Endothelial cell of umbilical vein (primary cell): ENCODE measurements at regions not wholly inside any gene's neighbourhood (a gene's known extent, or its start where the extent isn't known, plus 50 kb on each side); places are given as distances from the start of the nearest gene placed in this dataset.

Source experiments
- BruUV-seq: library from RNA; stranded (reverse); fragments of 400-500 nt; replicated peaks from 2 replicates; lab custom pipeline; 2021; lab: Mats Ljungman, UMichigan
- CTCF ChIA-PET: fragments of 300-600, 350-600 bp; sonication (Branson Sonifier 250); formaldehyde crosslinking; loops from one replicate; lab custom pipeline; 2021; ENCODE audit warnings: antibody characterized with exemption, inconsistent platforms; lab: Charles Lee
- POLR2A ChIA-PET: fragments of 300-600, 350-600 bp; sonication (Branson Sonifier 250); formaldehyde crosslinking; loops from one replicate; lab custom pipeline; 2021; ENCODE audit warnings: antibody characterized with exemption, inconsistent platforms; lab: Charles Lee
- DNase-seq: peaks from one replicate; pipeline ENCODE4 v3.0.0-alpha.2; 2011; ENCODE audit warnings: low read depth, low spot score
- FAIRE-seq: peaks from 2 replicates; lab custom pipeline; 2011; peaks lifted over from hg19 to GRCh38; lab: Jason Lieb, UNC
- H2AFZ ChIP-seq: 2 replicates; pipeline ENCODE4 v1.6.0; 2012; ENCODE audit warnings: low read depth, low read length, control low read depth, inconsistent platforms
- H3K27ac ChIP-seq: 2 replicates; pipeline ENCODE4 v1.5.1; 2011; ENCODE audit warnings: low read depth, mild to moderate bottlenecking, control low read depth, low read length, moderate library complexity; ENCODE audit not compliant: insufficient read depth
- H3K27me3 ChIP-seq, 2 experiments: 2 replicates each; pipeline versions ENCODE4 v1.6.0 to v1.6.1; 2011; ENCODE audit warnings: low read length in 2 of 2, mixed read lengths in 1 of 2; ENCODE audit not compliant: control insufficient read depth in 2 of 2, insufficient read depth in 2 of 2
- H3K36me3 ChIP-seq, 2 experiments: 2 replicates in 1 of 2; 3 replicates in 1 of 2; pipeline ENCODE4 v1.5.1; 2011; ENCODE audit warnings: low read length in 2 of 2, mild to moderate bottlenecking in 1 of 2, moderate library complexity in 1 of 2; ENCODE audit not compliant: control insufficient read depth in 2 of 2, insufficient read depth in 2 of 2; ENCODE audit errors: extremely low read depth in 1 of 2
- H3K4me1 ChIP-seq: 3 replicates; pipeline ENCODE4 v1.5.1; 2011; ENCODE audit warnings: mild to moderate bottlenecking, low read length; ENCODE audit not compliant: control insufficient read depth, insufficient read depth; ENCODE audit errors: extremely low read depth
- H3K4me2 ChIP-seq: 2 replicates; pipeline ENCODE4 v1.6.1; 2011; ENCODE audit warnings: low read length, control low read depth, mixed read lengths; ENCODE audit not compliant: insufficient read depth
- H3K4me3 ChIP-seq, 3 experiments: fragments of 200-600 bp in 1 of 3; sonication (generic), shearing (Covaris generic) in 1 of 3; replicated peaks in 1 of 3; 2 replicates each; pipeline ENCODE4 v1.5.1; 2011 to 2016; ENCODE audit warnings: control low read depth in 3 of 3, low read length in 3 of 3, mild to moderate bottlenecking in 2 of 3, inconsistent platforms in 1 of 3, low read depth in 1 of 3, moderate library complexity in 1 of 3; ENCODE audit not compliant: insufficient read depth in 1 of 3
- H3K79me2 ChIP-seq: 2 replicates; pipeline ENCODE4 v1.6.0; 2012; ENCODE audit warnings: low read length, inconsistent platforms; ENCODE audit not compliant: control insufficient read depth, insufficient read depth
- H3K9ac ChIP-seq: replicated peaks from 2 replicates; pipeline ENCODE3; 2011; ENCODE audit warnings: low read length, control low read depth; ENCODE audit not compliant: insufficient read depth; ENCODE audit errors: extremely low read depth
- H3K9me1 ChIP-seq: replicated peaks from 3 replicates; pipeline ENCODE4 v1.6.0; 2011; ENCODE audit warnings: mild to moderate bottlenecking, low read length; ENCODE audit not compliant: control insufficient read depth, insufficient read depth; ENCODE audit errors: extremely low read depth
- H3K9me3 ChIP-seq: replicated peaks from 2 replicates; pipeline ENCODE4 v1.5.1; 2012; ENCODE audit warnings: low read length, inconsistent platforms; ENCODE audit not compliant: control insufficient read depth, insufficient read depth
- H4K20me1 ChIP-seq: replicated peaks from 2 replicates; pipeline ENCODE3; 2011; ENCODE audit warnings: mild to moderate bottlenecking, low read length; ENCODE audit not compliant: control insufficient read depth, insufficient read depth; ENCODE audit errors: extremely low read depth
- EZH2 ChIP-seq: IDR thresholded peaks from 2 replicates; pipeline ENCODE4 v1.6.1; 2012; ENCODE audit warnings: borderline replicate concordance, low read depth, mild to moderate bottlenecking, moderate library complexity, low read length, inconsistent platforms; ENCODE audit not compliant: severe bottlenecking
- FOS ChIP-seq: IDR thresholded peaks from 2 replicates; pipeline ENCODE4 v1.6.1; 2011; ENCODE audit warnings: mild to moderate bottlenecking, low read length, moderate library complexity, borderline replicate concordance; ENCODE audit not compliant: insufficient read depth
- GATA2 ChIP-seq: IDR thresholded peaks from 2 replicates; pipeline ENCODE4 v1.7.0; 2011; ENCODE audit warnings: low read depth, mild to moderate bottlenecking, moderate library complexity, mixed read lengths, low read length; ENCODE audit not compliant: insufficient read length, insufficient read depth
- JUN ChIP-seq: IDR thresholded peaks from 2 replicates; pipeline ENCODE4 v1.6.1; 2011; ENCODE audit warnings: borderline replicate concordance, low read depth; ENCODE audit not compliant: insufficient read length, insufficient read depth
- MYC ChIP-seq: IDR thresholded peaks from one replicate; pipeline ENCODE4 v1.6.1; 2011; ENCODE audit warnings: mild to moderate bottlenecking, low read depth, low read length
- POLR2A ChIP-seq: IDR thresholded peaks from 2 replicates; pipeline ENCODE4 v1.6.1; 2012; ENCODE audit warnings: low read depth, mild to moderate bottlenecking, control low read depth, low read length
- POLR2AphosphoS5 ChIP-seq: IDR thresholded peaks from 2 replicates; pipeline ENCODE4 v1.6.1; 2012; ENCODE audit warnings: low read depth, mild to moderate bottlenecking, control low read depth, low read length, moderate library complexity; ENCODE audit not compliant: insufficient read depth
- dilution Hi-C: fragments of 300-500 bp; cut with MboI; formaldehyde crosslinking; loops from one replicate; pipeline ENCODE4 v1.15.0; 2019; ENCODE audit warnings: low sequenced_read_pairs; ENCODE audit not compliant: extremely low pct_ligation_motif_present
- intact Hi-C: fragments of 100-400 bp; cut with micrococcal nuclease; formaldehyde crosslinking; loops from one replicate; pipeline ENCODE4 v1.10.0; 2022
- TF ChIP-seq, protein P1 (sequence below), 2 donors: IDR thresholded peaks; 1 replicate in 1 of 2; 2 replicates in 1 of 2; pipeline ENCODE4 v1.5.1; 2011; ENCODE audit warnings: low read length in 2 of 2, mild to moderate bottlenecking in 2 of 2, moderate library complexity in 2 of 2, control low read depth in 1 of 2, inconsistent platforms in 1 of 2, low read depth in 1 of 2; ENCODE audit not compliant: insufficient read depth in 1 of 2; ENCODE audit errors: extremely low read depth in 1 of 2
- TF ChIP-seq, protein P2 (sequence below): IDR thresholded peaks from 2 replicates; pipeline ENCODE4 v1.6.1; 2011; ENCODE audit not compliant: insufficient read depth, insufficient read length

DNA sequence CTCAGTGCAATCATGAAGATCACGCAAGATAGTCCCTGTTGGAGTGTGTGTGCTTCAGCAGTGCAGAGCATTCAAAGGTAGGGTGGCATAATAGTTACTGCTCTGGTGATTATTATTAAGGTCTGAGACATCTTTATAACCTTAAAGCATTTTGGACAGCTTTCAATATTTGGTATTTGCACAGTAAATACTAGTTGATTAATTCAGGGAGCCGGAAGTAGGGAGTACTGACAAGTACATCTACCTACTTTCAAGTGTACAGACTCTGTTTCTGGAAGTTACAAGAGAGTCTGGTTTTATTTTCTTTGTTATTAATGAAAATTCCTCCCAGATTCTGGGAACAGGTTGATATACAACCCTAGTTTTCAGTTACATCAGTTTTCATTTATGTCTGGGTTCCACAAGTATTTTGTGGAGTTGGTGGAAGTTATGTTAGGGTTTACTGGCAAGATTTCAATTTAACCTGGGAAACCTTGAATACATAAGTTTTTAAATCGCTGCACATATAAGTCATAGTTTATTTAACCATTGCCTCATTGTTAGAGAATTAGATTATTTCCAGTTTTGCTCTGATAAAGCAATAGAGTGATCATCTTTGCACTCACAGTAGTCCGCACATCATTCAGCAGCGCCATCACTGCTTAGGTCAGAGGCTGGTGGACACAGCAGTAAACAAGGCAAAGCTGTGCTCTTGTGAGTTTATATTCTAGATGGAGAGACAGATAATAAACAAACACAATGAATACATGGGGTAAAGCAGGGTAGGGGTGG lies 366.6 kb downstream of the REEP3 start:
- Histone ChIP-seq H3K4me1 (no peaks in the 10 kb centered on the region), H3K36me3 (no peaks in the 10 kb centered on the region), H4K20me1 (no peaks in the 10 kb centered on the region), H2AFZ (no peak overlapping the region), H3K79me2 (no peaks in the 10 kb centered on the region), H3K27me3 (no peaks in the 10 kb centered on the region), H3K9me3 (no peaks in the 10 kb centered on the region), H3K4me3 (no peak overlapping the region), H3K9me1 (no peaks in the 10 kb centered on the region), H3K27ac (no peak overlapping the region), H3K4me2 (no peak overlapping the region), H3K9ac (no peak overlapping the region)
- no TSS peak for BruUV-seq
- POLR2A ChIA-PET = no interaction called here
- FAIRE-seq (no peak), DNase-seq (no peak)
- dilution Hi-C loops (no loop called here), intact Hi-C loops (no loop called here)
- TF ChIP-seq EZH2 (no peak), FOS (no peak), JUN (no peak), POLR2AphosphoS5 (no peak), GATA2 (no peak)
- CTCF ChIA-PET = interaction anchor here (1.3 to 2.1 kb wide), 2 partner anchors 21 to 89 kb away, joined by 3 to 10 read pairs; no protein-coding TSS in a partner anchor

DNA sequence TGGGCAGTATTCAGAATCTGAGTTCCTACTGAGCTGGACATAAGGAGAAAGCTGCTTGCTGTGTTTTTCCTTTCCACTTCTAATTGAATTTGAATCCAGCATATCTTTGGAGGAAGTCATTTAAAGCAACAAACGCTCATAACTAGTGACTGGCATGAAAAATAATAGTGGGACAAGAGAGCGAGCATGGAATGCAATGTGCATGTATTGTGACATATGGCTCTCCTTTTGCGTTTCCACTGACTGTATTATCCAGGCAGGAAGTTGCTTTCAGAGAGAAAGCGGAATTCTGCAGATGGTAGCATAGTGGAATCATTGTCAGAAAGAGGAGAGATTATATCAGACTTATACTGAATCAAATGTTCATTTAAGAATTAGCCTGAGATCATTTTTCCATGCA lies 368.6 kb downstream of the REEP3 start:
- POLR2A ChIA-PET = no interaction called here

More for the DNA sequence above, 368.6 kb downstream of the REEP3 start:
- H4K20me1 ChIP-seq = no peaks in the 10 kb centered on the region
- BruUV-seq = no TSS peak
- no peak for FAIRE-seq
- no peak overlapping the region for H3K4me2 ChIP-seq
- intact Hi-C loops (no loop called here), dilution Hi-C loops (no loop called here)
- H3K9me1 ChIP-seq = no peaks in the 10 kb centered on the region
- no peaks in the 10 kb centered on the region for H3K9me3 ChIP-seq
- H3K4me3 ChIP-seq = no peak overlapping the region
- H3K36me3 ChIP-seq = no peaks in the 10 kb centered on the region
- H3K27ac ChIP-seq = no peak overlapping the region
- TF ChIP-seq POLR2A (no peak), EZH2 (no peak), FOS (no peak), GATA2 (no peak), POLR2AphosphoS5 (no peak), MYC (no peak), JUN (no peak)
- TF ChIP-seq, protein P1, sequence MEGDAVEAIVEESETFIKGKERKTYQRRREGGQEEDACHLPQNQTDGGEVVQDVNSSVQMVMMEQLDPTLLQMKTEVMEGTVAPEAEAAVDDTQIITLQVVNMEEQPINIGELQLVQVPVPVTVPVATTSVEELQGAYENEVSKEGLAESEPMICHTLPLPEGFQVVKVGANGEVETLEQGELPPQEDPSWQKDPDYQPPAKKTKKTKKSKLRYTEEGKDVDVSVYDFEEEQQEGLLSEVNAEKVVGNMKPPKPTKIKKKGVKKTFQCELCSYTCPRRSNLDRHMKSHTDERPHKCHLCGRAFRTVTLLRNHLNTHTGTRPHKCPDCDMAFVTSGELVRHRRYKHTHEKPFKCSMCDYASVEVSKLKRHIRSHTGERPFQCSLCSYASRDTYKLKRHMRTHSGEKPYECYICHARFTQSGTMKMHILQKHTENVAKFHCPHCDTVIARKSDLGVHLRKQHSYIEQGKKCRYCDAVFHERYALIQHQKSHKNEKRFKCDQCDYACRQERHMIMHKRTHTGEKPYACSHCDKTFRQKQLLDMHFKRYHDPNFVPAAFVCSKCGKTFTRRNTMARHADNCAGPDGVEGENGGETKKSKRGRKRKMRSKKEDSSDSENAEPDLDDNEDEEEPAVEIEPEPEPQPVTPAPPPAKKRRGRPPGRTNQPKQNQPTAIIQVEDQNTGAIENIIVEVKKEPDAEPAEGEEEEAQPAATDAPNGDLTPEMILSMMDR (IDR thresholded peaks at IDR 0.05; ENCODE audit: extremely low read depth in 1 of 2, insufficient read depth in 1 of 2, low read depth in 1 of 2, low read length in 2 of 2) = no peak
- TF ChIP-seq, protein P2, sequence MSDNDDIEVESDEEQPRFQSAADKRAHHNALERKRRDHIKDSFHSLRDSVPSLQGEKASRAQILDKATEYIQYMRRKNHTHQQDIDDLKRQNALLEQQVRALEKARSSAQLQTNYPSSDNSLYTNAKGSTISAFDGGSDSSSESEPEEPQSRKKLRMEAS = no peak
- peaks cover 0 to 2% of the 10 kb centered on the region in 2 experiments for H3K27me3 ChIP-seq
- H3K4me1 ChIP-seq = no peaks in the 10 kb centered on the region
- DNase-seq = no peak
- H3K79me2 ChIP-seq = no peaks in the 10 kb centered on the region
- no peak overlapping the region for H3K9ac ChIP-seq
- H2AFZ ChIP-seq = no peak overlapping the region
- CTCF ChIA-PET = no interaction called here
